ENCODE measurements at regions not wholly inside any gene's neighbourhood (a gene's known extent, or its start where the extent isn't known, plus 50 kb on each side); places are given as distances from the start of the nearest gene placed in this dataset.

- Histone ChIP-seq H3K79me2 (ENCODE audit: insufficient read depth, low read depth) (no peaks in the 10 kb centered on the region), H3K4me1 (ENCODE audit: low read depth, poor library complexity, severe bottlenecking) (no peaks in the 10 kb centered on the region), H3K9ac (no peak overlapping the region), H4K20me1 (ENCODE audit: insufficient read depth) (no peaks in the 10 kb centered on the region), H3K36me3 (ENCODE audit: insufficient read depth) (no peaks in the 10 kb centered on the region), H3K4me2 (no peak overlapping the region), H2AFZ (ENCODE audit: low read depth) (no peak overlapping the region), H3K27ac (no peak overlapping the region), H3K4me3 (IDR thresholded peaks at IDR 0.05; ENCODE audit: insufficient read depth, low read depth, low read length) (no peak overlapping the region), H3K27me3 (ENCODE audit: insufficient read depth, low read depth) (no peaks in the 10 kb centered on the region)
- no peak for TF ChIP-seq CTCF (conservative IDR thresholded peaks at IDR 0.05; ENCODE audit: low read depth, low read length)
These were observed 283.1 kb upstream of the STAC start for GRCh38 chr3:36097209-36097608.

GRCh38 chr3:36114353-36114752 is 266.0 kb upstream of the STAC start:
- Histone ChIP-seq H3K27me3 (ENCODE audit: insufficient read depth, low read depth) (no peaks in the 10 kb centered on the region), H3K36me3 (ENCODE audit: insufficient read depth) (no peaks in the 10 kb centered on the region), H4K20me1 (ENCODE audit: insufficient read depth) (no peaks in the 10 kb centered on the region), H3K4me1 (ENCODE audit: low read depth, poor library complexity, severe bottlenecking) (no peaks in the 10 kb centered on the region), H3K79me2 (ENCODE audit: insufficient read depth, low read depth) (no peaks in the 10 kb centered on the region), H3K9ac (no peak overlapping the region), H2AFZ (ENCODE audit: low read depth) (no peak overlapping the region), H3K4me2 (no peak overlapping the region), H3K27ac (no peak overlapping the region), H3K4me3 (IDR thresholded peaks at IDR 0.05; ENCODE audit: insufficient read depth, low read depth, low read length) (no peak overlapping the region)
- no peak for TF ChIP-seq CTCF (conservative IDR thresholded peaks at IDR 0.05; ENCODE audit: low read depth, low read length)

- Histone ChIP-seq H3K27me3 (ENCODE audit: insufficient read depth, low read depth) (no peaks in the 10 kb centered on the region), H3K4me1 (ENCODE audit: low read depth, poor library complexity, severe bottlenecking) (no peaks in the 10 kb centered on the region), H3K4me3 (IDR thresholded peaks at IDR 0.05; ENCODE audit: insufficient read depth, low read depth, low read length) (no peak overlapping the region), H3K27ac (no peak overlapping the region), H2AFZ (ENCODE audit: low read depth) (no peak overlapping the region), H3K79me2 (ENCODE audit: insufficient read depth, low read depth) (no peaks in the 10 kb centered on the region), H3K4me2 (no peak overlapping the region), H4K20me1 (ENCODE audit: insufficient read depth) (no peaks in the 10 kb centered on the region), H3K36me3 (ENCODE audit: insufficient read depth) (no peaks in the 10 kb centered on the region), H3K9ac (no peak overlapping the region)
- no peak for TF ChIP-seq CTCF (conservative IDR thresholded peaks at IDR 0.05; ENCODE audit: low read depth, low read length)
These were observed 256.0 kb upstream of the STAC start for GRCh38 chr3:36124118-36124796.

GRCh38 chr3:36132214-36132613 is 248.1 kb upstream of the STAC start:
- H3K9ac ChIP-seq: no peak overlapping the region
- H3K4me1 ChIP-seq (ENCODE audit: low read depth, poor library complexity, severe bottlenecking): no peaks in the 10 kb centered on the region
- TF ChIP-seq CTCF (conservative IDR thresholded peaks at IDR 0.05; ENCODE audit: low read depth, low read length): no peak
- no peaks in the 10 kb centered on the region for H3K27me3 ChIP-seq (ENCODE audit: insufficient read depth, low read depth)
- H3K4me3 ChIP-seq (IDR thresholded peaks at IDR 0.05; ENCODE audit: insufficient read depth, low read depth, low read length): no peak overlapping the region
- no peaks in the 10 kb centered on the region for H3K79me2 ChIP-seq (ENCODE audit: insufficient read depth, low read depth)
- no peak overlapping the region for H2AFZ ChIP-seq (ENCODE audit: low read depth)
- H4K20me1 ChIP-seq (ENCODE audit: insufficient read depth): no peaks in the 10 kb centered on the region
- H3K27ac ChIP-seq: no peak overlapping the region
- H3K36me3 ChIP-seq (ENCODE audit: insufficient read depth): no peaks in the 10 kb centered on the region
- H3K4me2 ChIP-seq: no peak overlapping the region
